ENCODE measurements at regions not wholly inside any gene's neighbourhood (a gene's known extent, or its start where the extent isn't known, plus 50 kb on each side); places are given as distances from the start of the nearest gene placed in this dataset.
A peak's percentile ranks its signal among the peaks of the same experiment; 100 is the strongest.

GRCh38 chr3:8366219-8366810 lies 135.3 kb upstream of the LMCD1 start:
- no peak for DNase-seq

GRCh38 chr3:8368598-8368997 lies 133.0 kb upstream of the LMCD1 start:
- DNase-seq, result no peak

GRCh38 chr3:8369638-8370037 lies 132.0 kb upstream of the LMCD1 start:
- DNase-seq, result no peak

- peak; percentile 50 to 81 for DNase-seq
Observed at GRCh38 chr3:8371085-8371551, 130.5 kb upstream of the LMCD1 start.

- no peak for DNase-seq
Observed at GRCh38 chr3:8371960-8372463, 129.6 kb upstream of the LMCD1 start.

GRCh38 chr3:8380904-8381704 lies 120.5 kb upstream of the LMCD1 start:
- DNase-seq, result no peak

GRCh38 chr3:8385848-8386620 lies 115.6 kb upstream of the LMCD1 start:
- no peak for DNase-seq

- no peak for DNase-seq
Observed at GRCh38 chr3:8387571-8387970, 114.1 kb upstream of the LMCD1 start.

GRCh38 chr3:8399686-8400085 lies 101.9 kb upstream of the LMCD1 start:
- no peak for DNase-seq

GRCh38 chr3:8400911-8401310 lies 100.7 kb upstream of the LMCD1 start:
- no peak for DNase-seq

GRCh38 chr3:8403996-8404395 lies 97.6 kb upstream of the LMCD1 start:
- DNase-seq, result no peak

- no peak for DNase-seq
Observed at GRCh38 chr3:8405144-8405543, 96.5 kb upstream of the LMCD1 start.

GRCh38 chr3:8406479-8406878 lies 95.1 kb upstream of the LMCD1 start:
- DNase-seq, result no peak

GRCh38 chr3:8413337-8413926 lies 88.2 kb upstream of the LMCD1 start:
- DNase-seq, result no peak

GRCh38 chr3:8416965-8417364 lies 84.7 kb upstream of the LMCD1 start:
- DNase-seq, result no peak

GRCh38 chr3:8420612-8421011 lies 81.0 kb upstream of the LMCD1 start:
- DNase-seq, result no peak

GRCh38 chr3:8421267-8421666 lies 80.4 kb upstream of the LMCD1 start:
- peak; percentile 9 to 46 for DNase-seq

- DNase-seq, result no peak
Observed at GRCh38 chr3:8421711-8422110, 79.9 kb upstream of the LMCD1 start.

- DNase-seq, result peak in 1 of 2 experiments; percentile 25
Observed at GRCh38 chr3:8423307-8423706, 78.3 kb upstream of the LMCD1 start.

- DNase-seq, result no peak
Observed at GRCh38 chr3:8424281-8424680, 77.3 kb upstream of the LMCD1 start.

- no peak for DNase-seq
Observed at GRCh38 chr3:8436661-8437287, 64.8 kb upstream of the LMCD1 start.

GRCh38 chr3:8438507-8439079 lies 63.0 kb upstream of the LMCD1 start:
- DNase-seq, result no peak
